ENCODE measurements at regions not wholly inside any gene's neighbourhood (a gene's known extent, or its start where the extent isn't known, plus 50 kb on each side); places are given as distances from the start of the nearest gene placed in this dataset.

DNA sequence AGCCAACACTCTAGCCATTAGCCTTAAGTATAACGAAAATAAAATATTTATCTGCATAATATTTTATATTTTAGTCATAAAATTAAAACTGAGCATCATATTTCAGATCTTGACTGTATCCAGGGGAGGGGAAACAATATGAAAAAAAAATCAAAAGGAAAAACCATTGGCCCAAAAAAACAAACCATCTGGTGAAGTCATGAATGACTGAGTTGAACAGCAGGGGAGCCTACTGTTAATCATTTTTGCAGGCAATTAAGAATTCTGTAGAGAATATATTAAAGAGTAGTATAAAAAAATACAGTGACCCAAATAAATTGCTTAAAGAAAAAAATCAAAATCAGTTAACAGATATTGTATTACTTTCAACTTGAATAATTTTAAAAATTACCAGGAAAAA, 224.8 kb downstream of the C12orf50 start:
- no peak overlapping the region for H2AK5ac ChIP-seq (ENCODE audit: insufficient read length, low read length)
- Mint-ChIP-seq H3K27me3 (ENCODE audit: low read depth) (no peaks in the 10 kb centered on the region), H3K27ac (no peak overlapping the region), H3K9me3 (no peaks in the 10 kb centered on the region), H3K4me1 (peaks cover 5 to 6% of the 10 kb centered on the region in 2 experiments; a peak in 2 of 4 replicates), H3K4me3 (no peak overlapping the region), H3K36me3 (ENCODE audit: insufficient read depth in 1 of 3, low read depth in 3 of 3) (no peaks in the 10 kb centered on the region)
- H2AFZ ChIP-seq (ENCODE audit: low read length), result no peak overlapping the region
- H4K20me1 ChIP-seq (ENCODE audit: control insufficient read depth, insufficient read depth, insufficient read length), result no peaks in the 10 kb centered on the region
- H3K9me3 ChIP-seq (ENCODE audit: control insufficient read depth, low read depth, low read length), result no peaks in the 10 kb centered on the region
- no peak overlapping the region for H4K5ac ChIP-seq (ENCODE audit: insufficient read length, low read depth, low read length)
- no peak overlapping the region for H3K14ac ChIP-seq (ENCODE audit: insufficient read depth, low read length)
- no peak overlapping the region for H2BK120ac ChIP-seq (ENCODE audit: low read depth, low read length, poor library complexity, severe bottlenecking)
- no peak overlapping the region for H2BK5ac ChIP-seq (ENCODE audit: insufficient read length, low read length)
- H2BK20ac ChIP-seq (ENCODE audit: low read depth, low read length, poor library complexity, severe bottlenecking), result no peak overlapping the region
- no peak overlapping the region for H3T11ph ChIP-seq (ENCODE audit: low read length)
- H3K23me2 ChIP-seq (ENCODE audit: insufficient read length, low read depth, low read length, poor library complexity, severe bottlenecking), result no peaks in the 10 kb centered on the region
- H4K91ac ChIP-seq (ENCODE audit: insufficient read length, low read depth, low read length), result no peak overlapping the region
- H3K79me1 ChIP-seq (ENCODE audit: insufficient read depth, low read depth, low read length, poor library complexity, severe bottlenecking), result no peaks in the 10 kb centered on the region
- no peaks in the 10 kb centered on the region for H3K27me3 ChIP-seq (ENCODE audit: insufficient read depth, low read length)
- H2BK12ac ChIP-seq (ENCODE audit: insufficient read length, low read depth, low read length), result no peak overlapping the region
- TF ChIP-seq, protein P1, sequence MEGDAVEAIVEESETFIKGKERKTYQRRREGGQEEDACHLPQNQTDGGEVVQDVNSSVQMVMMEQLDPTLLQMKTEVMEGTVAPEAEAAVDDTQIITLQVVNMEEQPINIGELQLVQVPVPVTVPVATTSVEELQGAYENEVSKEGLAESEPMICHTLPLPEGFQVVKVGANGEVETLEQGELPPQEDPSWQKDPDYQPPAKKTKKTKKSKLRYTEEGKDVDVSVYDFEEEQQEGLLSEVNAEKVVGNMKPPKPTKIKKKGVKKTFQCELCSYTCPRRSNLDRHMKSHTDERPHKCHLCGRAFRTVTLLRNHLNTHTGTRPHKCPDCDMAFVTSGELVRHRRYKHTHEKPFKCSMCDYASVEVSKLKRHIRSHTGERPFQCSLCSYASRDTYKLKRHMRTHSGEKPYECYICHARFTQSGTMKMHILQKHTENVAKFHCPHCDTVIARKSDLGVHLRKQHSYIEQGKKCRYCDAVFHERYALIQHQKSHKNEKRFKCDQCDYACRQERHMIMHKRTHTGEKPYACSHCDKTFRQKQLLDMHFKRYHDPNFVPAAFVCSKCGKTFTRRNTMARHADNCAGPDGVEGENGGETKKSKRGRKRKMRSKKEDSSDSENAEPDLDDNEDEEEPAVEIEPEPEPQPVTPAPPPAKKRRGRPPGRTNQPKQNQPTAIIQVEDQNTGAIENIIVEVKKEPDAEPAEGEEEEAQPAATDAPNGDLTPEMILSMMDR (conservative IDR thresholded peaks at IDR 0.05), result no peak
- H3K9ac ChIP-seq (ENCODE audit: extremely low read depth, insufficient read length, low read length), result no peak overlapping the region
- no peak overlapping the region for H4K8ac ChIP-seq (replicated peaks; ENCODE audit: insufficient read length, low read depth, low read length)
- no peak overlapping the region for H3K27ac ChIP-seq (ENCODE audit: insufficient read length, low read depth, low read length)
- no peak overlapping the region for H3K56ac ChIP-seq (ENCODE audit: insufficient read length, low read depth, low read length)
- no peak overlapping the region for H3K18ac ChIP-seq (ENCODE audit: insufficient read length, low read depth, low read length)
- WGBS (ENCODE audit: extremely low coverage, insufficient read length, low lambda C conversion rate), result no CpG with 5 or more reads among the region's 1 CpG
- H3K4me1 ChIP-seq (ENCODE audit: insufficient read depth, low read length), result no peaks in the 10 kb centered on the region
- H3K79me2 ChIP-seq (ENCODE audit: insufficient read depth, low read length), result no peaks in the 10 kb centered on the region
- no peak overlapping the region for H2BK15ac ChIP-seq (ENCODE audit: low read depth, low read length)
- H3K4me2 ChIP-seq (ENCODE audit: insufficient read depth, insufficient read length, low read length), result no peak overlapping the region
- H3K4ac ChIP-seq (ENCODE audit: low read depth, low read length), result no peak overlapping the region
- no peak overlapping the region for H3K23ac ChIP-seq (ENCODE audit: insufficient read length, low read depth, low read length)
- no peak for DNase-seq
